ENCODE measurements at regions not wholly inside any gene's neighbourhood (a gene's known extent, or its start where the extent isn't known, plus 50 kb on each side); places are given as distances from the start of the nearest gene placed in this dataset.

- H3K4me1 Mint-ChIP-seq (ENCODE audit: low read depth), result no peaks in the 10 kb centered on the region
- H3K9me3 Mint-ChIP-seq, result peaks cover 13% of the 10 kb centered on the region
- H3K4me3 Mint-ChIP-seq, result no peak overlapping the region
- no peaks in the 10 kb centered on the region for H3K27me3 Mint-ChIP-seq (ENCODE audit: insufficient read depth)
- no peak for DNase-seq
- no peak overlapping the region for H3K27ac Mint-ChIP-seq
- no peak for TF ChIP-seq CTCF (IDR thresholded peaks at IDR 0.05)
- no peaks in the 10 kb centered on the region for H3K36me3 Mint-ChIP-seq (ENCODE audit: low read depth)
These were observed 492.4 kb upstream of the LRATD1 start for GRCh38 chr2:14140009-14140550.

GRCh38 chr2:14143435-14143834, 489.1 kb upstream of the LRATD1 start:
- TF ChIP-seq CTCF (IDR thresholded peaks at IDR 0.05), result no peak
- Mint-ChIP-seq H3K27me3 (ENCODE audit: insufficient read depth) (no peaks in the 10 kb centered on the region), H3K4me1 (ENCODE audit: low read depth) (no peaks in the 10 kb centered on the region), H3K27ac (no peak overlapping the region), H3K9me3 (peaks cover 26% of the 10 kb centered on the region), H3K4me3 (no peak overlapping the region), H3K36me3 (ENCODE audit: low read depth) (no peaks in the 10 kb centered on the region)
- DNase-seq, result no peak

- H3K9me3 Mint-ChIP-seq, result peaks cover 30% of the 10 kb centered on the region
- no peak overlapping the region for H3K27ac Mint-ChIP-seq
- no peak for DNase-seq
- H3K36me3 Mint-ChIP-seq (ENCODE audit: low read depth), result no peaks in the 10 kb centered on the region
- no peak overlapping the region for H3K4me3 Mint-ChIP-seq
- no peaks in the 10 kb centered on the region for H3K4me1 Mint-ChIP-seq (ENCODE audit: low read depth)
- no peak for TF ChIP-seq CTCF (IDR thresholded peaks at IDR 0.05)
- H3K27me3 Mint-ChIP-seq (ENCODE audit: insufficient read depth), result no peaks in the 10 kb centered on the region; the same call in 1 of the 2 replicates
These were observed 484.3 kb upstream of the LRATD1 start for GRCh38 chr2:14148216-14148615.

- no peaks in the 10 kb centered on the region for H3K36me3 Mint-ChIP-seq (ENCODE audit: low read depth)
- no peak overlapping the region for H3K4me3 Mint-ChIP-seq
- H3K9me3 Mint-ChIP-seq, result peaks cover 32% of the 10 kb centered on the region
- DNase-seq, result no peak
- no peaks in the 10 kb centered on the region for H3K4me1 Mint-ChIP-seq (ENCODE audit: low read depth)
- no peak overlapping the region for H3K27ac Mint-ChIP-seq
- TF ChIP-seq CTCF (IDR thresholded peaks at IDR 0.05), result no peak
- H3K27me3 Mint-ChIP-seq (ENCODE audit: insufficient read depth), result no peaks in the 10 kb centered on the region; the same call in 1 of the 2 replicates
These were observed 474.7 kb upstream of the LRATD1 start for GRCh38 chr2:14157816-14158215.

GRCh38 chr2:14180333-14180732, 452.2 kb upstream of the LRATD1 start:
- no peaks in the 10 kb centered on the region for H3K27me3 Mint-ChIP-seq (ENCODE audit: insufficient read depth)
- DNase-seq, result no peak
- H3K4me3 Mint-ChIP-seq, result no peak overlapping the region
- no peak for TF ChIP-seq CTCF (IDR thresholded peaks at IDR 0.05)
- H3K4me1 Mint-ChIP-seq (ENCODE audit: low read depth), result no peaks in the 10 kb centered on the region
- H3K27ac Mint-ChIP-seq, result no peak overlapping the region
- no peaks in the 10 kb centered on the region for H3K36me3 Mint-ChIP-seq (ENCODE audit: low read depth)
- peaks cover 9% of the 10 kb centered on the region for H3K9me3 Mint-ChIP-seq
